ENCODE measurements at regions not wholly inside any gene's neighbourhood (a gene's known extent, or its start where the extent isn't known, plus 50 kb on each side); places are given as distances from the start of the nearest gene placed in this dataset.

DNA sequence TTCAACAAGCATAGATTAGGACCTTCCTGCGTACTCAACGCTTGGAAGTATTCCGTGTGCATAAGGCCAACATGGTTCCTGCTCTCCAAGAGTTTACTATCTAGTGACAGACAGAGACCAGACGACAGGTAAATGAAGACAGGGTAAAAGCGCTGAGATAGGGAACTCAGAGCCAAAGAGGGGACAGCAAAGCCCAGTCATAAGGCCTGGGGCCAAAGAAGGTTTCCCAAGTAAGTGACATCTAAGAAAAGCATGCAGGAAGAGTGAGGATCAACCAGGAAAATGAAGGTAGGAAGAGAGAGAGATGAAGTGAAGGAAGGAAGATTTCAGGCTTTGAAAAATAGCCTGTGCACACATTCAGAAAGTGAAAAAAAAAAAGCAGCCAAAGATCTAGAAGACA, 76.9 kb upstream of the CDH20 start:
- no peak for DNase-seq (ENCODE audit: low spot score)

- no peak for DNase-seq (ENCODE audit: low spot score)
Observed at GRCh38 chr18:61261870-61262269, 71.4 kb upstream of the CDH20 start.

GRCh38 chr18:61272793-61273192, 60.4 kb upstream of the CDH20 start:
- no peak for DNase-seq (ENCODE audit: low spot score)

GRCh38 chr18:61273533-61273932, 59.7 kb upstream of the CDH20 start:
- no peak for DNase-seq (ENCODE audit: low spot score)

DNA sequence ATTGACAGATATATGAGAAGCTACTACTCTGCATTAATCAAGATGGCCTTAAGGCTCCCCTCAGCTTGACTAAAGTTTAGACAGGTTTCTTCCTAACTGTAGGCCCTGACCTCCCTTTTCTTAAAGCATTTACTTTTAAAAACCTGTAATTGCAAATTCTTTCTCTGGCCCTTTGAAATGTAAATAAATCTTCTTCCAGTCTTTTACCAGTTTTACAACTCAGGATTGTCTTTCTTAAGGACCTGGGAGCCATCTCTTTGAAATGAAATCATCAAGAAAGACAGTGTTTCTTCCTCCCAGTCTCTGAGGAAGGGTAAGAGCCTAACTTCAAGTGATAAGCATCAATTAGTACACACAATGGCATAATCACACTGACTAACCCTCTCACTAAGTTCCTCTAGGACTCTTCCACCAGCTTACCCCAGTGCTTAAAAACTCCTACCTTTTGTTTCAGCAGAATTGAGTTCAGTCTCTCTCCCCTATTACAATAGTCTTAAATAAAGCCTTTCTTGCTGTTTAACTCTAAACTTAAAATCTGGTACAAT, 58.7 kb upstream of the CDH20 start:
- DNase-seq (ENCODE audit: low spot score): no peak

- DNase-seq (ENCODE audit: low spot score): no peak
Observed at GRCh38 chr18:61277808-61278207, 55.4 kb upstream of the CDH20 start.

DNA sequence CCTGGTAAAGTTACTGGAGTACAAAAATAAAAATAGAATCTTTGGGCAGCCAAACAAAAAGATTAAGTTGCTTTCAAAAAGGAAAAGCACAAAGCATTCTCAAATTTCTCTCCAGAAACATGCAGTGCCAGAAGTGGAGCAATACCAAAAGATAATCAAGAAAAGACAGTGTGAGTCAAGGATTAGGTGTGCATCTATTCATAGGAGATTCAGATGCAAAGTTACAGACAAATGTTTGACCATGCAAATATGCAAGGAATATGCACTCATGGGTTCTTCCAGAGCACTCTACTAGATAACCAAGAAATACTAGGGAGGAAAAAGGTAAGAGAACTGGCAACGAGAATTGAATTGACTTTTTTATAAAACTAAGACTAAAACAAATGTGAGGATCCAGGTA, 51.8 kb upstream of the CDH20 start:
- no peak for DNase-seq (ENCODE audit: low spot score)

DNA sequence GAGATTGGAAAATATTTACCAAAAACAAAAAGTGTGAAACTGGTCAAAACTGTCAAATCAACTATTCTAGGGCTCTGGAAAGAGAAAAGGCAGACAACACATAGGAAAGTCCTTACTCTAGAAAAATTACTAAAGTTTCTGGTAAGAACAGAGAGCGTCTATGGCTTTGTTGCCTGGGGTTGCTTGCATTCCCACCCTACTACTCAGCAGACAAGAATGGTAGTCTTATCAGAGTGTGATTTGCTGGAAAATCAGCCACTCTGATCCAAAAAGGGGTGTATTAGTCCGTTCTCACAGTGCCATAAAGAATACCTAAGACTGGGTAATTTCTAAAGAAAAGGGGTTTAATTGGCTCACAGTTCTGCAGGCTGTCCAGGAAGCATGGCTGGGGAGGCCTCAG, 50.3 kb upstream of the CDH20 start:
- DNase-seq (ENCODE audit: low spot score): no peak

Data from germinal center (tissue), 1 donor.